ENCODE measurements at regions not wholly inside any gene's neighbourhood (a gene's known extent, or its start where the extent isn't known, plus 50 kb on each side); places are given as distances from the start of the nearest gene placed in this dataset.

GRCh38 chr3:98969295-98969694 lies 67.8 kb upstream of the DCBLD2 start:
- TF ChIP-seq CTCF (IDR thresholded peaks at IDR 0.05; ENCODE audit: borderline replicate concordance, insufficient read depth, low read depth, low read length) = no peak
- H3K4me3 ChIP-seq (ENCODE audit: low read depth, low read length) = no peak overlapping the region

- no peak for TF ChIP-seq CTCF (IDR thresholded peaks at IDR 0.05; ENCODE audit: borderline replicate concordance, insufficient read depth, low read depth, low read length)
- H3K4me3 ChIP-seq (ENCODE audit: low read depth, low read length) = no peak overlapping the region
These were observed 67.3 kb upstream of the DCBLD2 start for GRCh38 chr3:98968824-98969223.

GRCh38 chr3:98968347-98968746 lies 66.9 kb upstream of the DCBLD2 start:
- H3K4me3 ChIP-seq (ENCODE audit: low read depth, low read length) = no peak overlapping the region
- TF ChIP-seq CTCF (IDR thresholded peaks at IDR 0.05; ENCODE audit: borderline replicate concordance, insufficient read depth, low read depth, low read length) = no peak

- no peak overlapping the region for H3K4me3 ChIP-seq (ENCODE audit: low read depth, low read length)
- no peak for TF ChIP-seq CTCF (IDR thresholded peaks at IDR 0.05; ENCODE audit: borderline replicate concordance, insufficient read depth, low read depth, low read length)
These were observed 66.3 kb upstream of the DCBLD2 start for GRCh38 chr3:98967758-98968157.

- no peak overlapping the region for H3K4me3 ChIP-seq (ENCODE audit: low read depth, low read length)
- no peak for TF ChIP-seq CTCF (IDR thresholded peaks at IDR 0.05; ENCODE audit: borderline replicate concordance, insufficient read depth, low read depth, low read length)
These were observed 65.5 kb upstream of the DCBLD2 start for GRCh38 chr3:98966862-98967546.

- TF ChIP-seq CTCF (IDR thresholded peaks at IDR 0.05; ENCODE audit: borderline replicate concordance, insufficient read depth, low read depth, low read length) = no peak
- no peak overlapping the region for H3K4me3 ChIP-seq (ENCODE audit: low read depth, low read length)
These were observed 64.9 kb upstream of the DCBLD2 start for GRCh38 chr3:98966434-98966833.

GRCh38 chr3:98964784-98965183 lies 63.3 kb upstream of the DCBLD2 start:
- no peak for TF ChIP-seq CTCF (IDR thresholded peaks at IDR 0.05; ENCODE audit: borderline replicate concordance, insufficient read depth, low read depth, low read length)
- no peak overlapping the region for H3K4me3 ChIP-seq (ENCODE audit: low read depth, low read length)

Measured in GM12875 (cell line).